GM12873 (cell line): ENCODE measurements at regions not wholly inside any gene's neighbourhood (a gene's known extent, or its start where the extent isn't known, plus 50 kb on each side); places are given as distances from the start of the nearest gene placed in this dataset.

Source experiments
- CTCF ChIP-seq: IDR thresholded peaks from 2 replicates; pipeline ENCODE4 v1.5.1; 2012; ENCODE audit warnings: low read depth, mild to moderate bottlenecking, moderate library complexity, low read length, control low read depth; ENCODE audit not compliant: insufficient read depth; ENCODE audit errors: missing control alignments

GRCh38 chr4:31998807-31999206, 1278.6 kb downstream of the PCDH7 start:
- no peak for TF ChIP-seq CTCF

GRCh38 chr4:31999848-32000247, 1279.7 kb downstream of the PCDH7 start:
- TF ChIP-seq CTCF: no peak

DNA sequence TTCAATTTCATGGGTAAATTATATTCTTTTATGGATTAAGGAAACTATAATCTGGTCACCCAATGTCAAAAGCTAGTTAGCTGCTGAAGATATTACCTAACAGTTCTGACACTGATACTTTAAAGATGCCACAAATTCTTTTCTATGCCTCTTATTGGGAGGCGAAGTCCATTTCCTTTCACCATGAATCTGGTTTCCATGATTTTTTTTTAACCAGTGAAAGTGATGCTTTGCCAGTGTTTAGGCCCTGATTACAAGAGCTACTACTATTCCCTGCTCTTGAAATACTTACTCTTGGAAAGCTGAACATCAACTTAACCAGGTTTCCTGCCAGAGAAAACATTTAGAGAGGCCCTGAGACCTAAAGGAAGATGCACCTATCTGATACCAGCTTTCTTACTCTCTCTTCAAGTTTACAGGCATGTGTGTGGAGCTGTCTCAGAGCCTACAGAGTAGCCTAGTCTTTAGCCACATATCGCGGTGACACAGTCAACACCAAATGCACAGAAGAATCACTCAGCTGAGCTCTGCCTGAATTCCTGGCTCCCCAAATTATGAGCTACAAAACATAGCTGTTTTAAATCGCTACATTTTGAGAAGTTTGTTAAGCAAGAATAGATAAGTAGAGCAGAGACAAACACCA, 1280.8 kb downstream of the PCDH7 start:
- no peak for TF ChIP-seq CTCF

DNA sequence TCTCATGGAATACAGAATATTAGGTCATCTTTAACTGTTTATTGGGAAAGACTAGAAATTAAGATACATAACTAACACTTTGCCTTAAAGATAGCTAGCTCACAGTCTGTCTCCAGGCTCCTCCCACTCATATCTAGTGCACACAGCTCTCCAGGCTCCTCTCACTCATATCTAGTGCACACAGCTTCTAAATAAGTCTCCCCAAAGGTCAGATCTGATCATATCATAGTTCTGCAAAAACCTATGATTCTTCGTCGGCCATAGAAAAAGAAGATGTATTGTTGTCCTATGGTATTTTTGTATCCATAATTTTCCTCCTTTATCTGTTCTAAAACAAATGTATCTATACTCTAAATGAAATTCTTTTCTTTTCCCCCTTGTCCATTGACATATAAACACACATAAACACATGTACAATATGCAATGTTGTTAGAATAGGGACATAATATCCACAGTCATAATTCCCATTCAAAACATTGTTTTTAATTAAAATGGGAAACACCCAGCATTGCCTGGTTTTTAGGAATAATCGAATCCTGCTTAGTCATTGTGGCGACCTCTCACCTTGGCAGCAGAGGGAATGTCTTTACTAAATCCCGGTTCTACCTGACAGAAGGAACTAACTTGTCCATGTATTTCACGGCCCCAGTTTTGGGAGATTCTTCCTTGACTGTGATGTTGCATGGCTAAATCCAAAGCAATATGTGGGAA, 1282.0 kb downstream of the PCDH7 start:
- TF ChIP-seq CTCF: no peak

GRCh38 chr4:32003548-32003947, 1283.4 kb downstream of the PCDH7 start:
- no peak for TF ChIP-seq CTCF

GRCh38 chr4:32010221-32010620, 1290.1 kb downstream of the PCDH7 start:
- TF ChIP-seq CTCF: no peak

DNA sequence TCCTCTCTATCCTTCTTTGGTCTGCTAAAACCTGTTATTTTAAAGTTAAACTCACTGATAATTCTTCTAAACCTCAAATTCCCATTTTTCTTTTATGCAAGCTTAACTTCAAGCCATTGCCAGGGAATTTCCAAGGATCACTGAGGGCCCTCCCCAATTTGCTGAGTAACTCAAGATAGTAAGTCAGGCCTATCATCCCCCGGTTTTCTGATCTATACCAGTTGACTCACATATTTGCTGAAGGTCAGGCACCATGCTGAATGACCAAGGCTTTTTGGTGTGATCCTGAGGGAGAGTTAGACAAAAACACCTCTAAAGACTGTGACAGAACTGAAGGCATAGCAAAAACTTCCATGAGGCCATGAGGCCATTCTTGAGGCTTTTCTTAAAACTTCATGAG, 1301.9 kb downstream of the PCDH7 start:
- TF ChIP-seq CTCF: no peak
